Activated T-cell treated with anti-CD3 and anti-CD28 coated beads, Interleukin-2, amount 50 U/mL, for 24 hours (primary cell): ENCODE measurements at regions not wholly inside any gene's neighbourhood (a gene's known extent, or its start where the extent isn't known, plus 50 kb on each side); places are given as distances from the start of the nearest gene placed in this dataset.

ENCODE experiments used
- DNase-seq: peaks from one replicate; pipeline ENCODE4 v3.0.0-alpha.2; 2020
- H3K27ac Mint-ChIP-seq: 2 replicates; pipeline ENCODE4 v1.8.0; 2020; ENCODE audit warnings: mild to moderate bottlenecking, mixed read lengths
- H3K27me3 Mint-ChIP-seq: 2 replicates; pipeline ENCODE4 v1.8.0; 2020; ENCODE audit warnings: mixed read lengths
- H3K36me3 Mint-ChIP-seq: 2 replicates; pipeline ENCODE4 v1.8.0; 2020; ENCODE audit warnings: low read depth, mixed read lengths
- H3K4me1 Mint-ChIP-seq: 2 replicates; pipeline ENCODE4 v1.8.0; 2020; ENCODE audit warnings: low read depth, mixed read lengths
- H3K4me3 Mint-ChIP-seq: 2 replicates; pipeline ENCODE4 v1.8.0; 2020; ENCODE audit warnings: mild to moderate bottlenecking, moderate library complexity, mixed read lengths
- H3K9me3 Mint-ChIP-seq: 2 replicates; pipeline ENCODE4 v1.8.0; 2020; ENCODE audit warnings: mixed read lengths

- Mint-ChIP-seq H3K4me3 (no peak overlapping the region), H3K9me3 (peaks cover 3% of the 10 kb centered on the region), H3K4me1 (no peaks in the 10 kb centered on the region), H3K36me3 (no peaks in the 10 kb centered on the region), H3K27ac (no peak overlapping the region), H3K27me3 (no peaks in the 10 kb centered on the region)
- no peak for DNase-seq
Measured at GRCh38 chr16:73768786-73769203, 527.8 kb upstream of the PSMD7 start.

- no peak overlapping the region for H3K4me3 Mint-ChIP-seq
- H3K27me3 Mint-ChIP-seq = no peaks in the 10 kb centered on the region
- no peak for DNase-seq
- peaks cover 4% of the 10 kb centered on the region for H3K9me3 Mint-ChIP-seq
- no peak overlapping the region for H3K27ac Mint-ChIP-seq
- H3K36me3 Mint-ChIP-seq = no peaks in the 10 kb centered on the region
- no peaks in the 10 kb centered on the region for H3K4me1 Mint-ChIP-seq
Measured at GRCh38 chr16:73764321-73764720, 532.3 kb upstream of the PSMD7 start.

- H3K4me3 Mint-ChIP-seq = no peak overlapping the region
- no peaks in the 10 kb centered on the region for H3K27me3 Mint-ChIP-seq
- H3K36me3 Mint-ChIP-seq = no peaks in the 10 kb centered on the region
- no peak for DNase-seq
- peaks cover 5% of the 10 kb centered on the region for H3K9me3 Mint-ChIP-seq
- no peaks in the 10 kb centered on the region for H3K4me1 Mint-ChIP-seq
- no peak overlapping the region for H3K27ac Mint-ChIP-seq
Measured at GRCh38 chr16:73756289-73757178, 540.1 kb upstream of the PSMD7 start.

GRCh38 chr16:73753931-73754330 lies 542.7 kb upstream of the PSMD7 start:
- Mint-ChIP-seq H3K27me3 (no peaks in the 10 kb centered on the region), H3K4me1 (no peaks in the 10 kb centered on the region), H3K9me3 (peaks cover 5% of the 10 kb centered on the region), H3K36me3 (no peaks in the 10 kb centered on the region), H3K4me3 (no peak overlapping the region), H3K27ac (no peak overlapping the region)
- no peak for DNase-seq

GRCh38 chr16:73750639-73751038 lies 546.0 kb upstream of the PSMD7 start:
- peaks cover 10% of the 10 kb centered on the region for H3K9me3 Mint-ChIP-seq
- H3K27ac Mint-ChIP-seq = no peak overlapping the region
- H3K4me1 Mint-ChIP-seq = no peaks in the 10 kb centered on the region
- H3K4me3 Mint-ChIP-seq = no peak overlapping the region
- H3K27me3 Mint-ChIP-seq = no peaks in the 10 kb centered on the region
- DNase-seq = no peak
- H3K36me3 Mint-ChIP-seq = no peaks in the 10 kb centered on the region

- H3K9me3 Mint-ChIP-seq = peaks cover 10% of the 10 kb centered on the region
- no peaks in the 10 kb centered on the region for H3K4me1 Mint-ChIP-seq
- DNase-seq = no peak
- H3K27me3 Mint-ChIP-seq = no peaks in the 10 kb centered on the region
- H3K36me3 Mint-ChIP-seq = no peaks in the 10 kb centered on the region
- no peak overlapping the region for H3K4me3 Mint-ChIP-seq
- H3K27ac Mint-ChIP-seq = no peak overlapping the region
Measured at GRCh38 chr16:73747328-73747727, 549.3 kb upstream of the PSMD7 start.

- Mint-ChIP-seq H3K36me3 (no peaks in the 10 kb centered on the region), H3K9me3 (peaks cover 10% of the 10 kb centered on the region), H3K4me1 (no peaks in the 10 kb centered on the region), H3K27ac (no peak overlapping the region), H3K27me3 (no peaks in the 10 kb centered on the region), H3K4me3 (no peak overlapping the region)
- DNase-seq = no peak
Measured at GRCh38 chr16:73746554-73746953, 550.1 kb upstream of the PSMD7 start.

GRCh38 chr16:73743665-73744496 lies 552.7 kb upstream of the PSMD7 start:
- no peaks in the 10 kb centered on the region for H3K27me3 Mint-ChIP-seq
- H3K9me3 Mint-ChIP-seq = peaks cover 6% of the 10 kb centered on the region
- H3K36me3 Mint-ChIP-seq = no peaks in the 10 kb centered on the region
- no peaks in the 10 kb centered on the region for H3K4me1 Mint-ChIP-seq
- no peak overlapping the region for H3K27ac Mint-ChIP-seq
- H3K4me3 Mint-ChIP-seq = no peak overlapping the region
- no peak for DNase-seq

GRCh38 chr16:73739049-73739769 lies 557.4 kb upstream of the PSMD7 start:
- H3K9me3 Mint-ChIP-seq = no peaks in the 10 kb centered on the region
- DNase-seq = no peak
- no peak overlapping the region for H3K27ac Mint-ChIP-seq

GRCh38 chr16:73738266-73738665 lies 558.3 kb upstream of the PSMD7 start:
- no peak overlapping the region for H3K4me3 Mint-ChIP-seq
- peaks cover 4% of the 10 kb centered on the region for H3K4me1 Mint-ChIP-seq
- H3K27me3 Mint-ChIP-seq = peaks cover 5% of the 10 kb centered on the region
- H3K27ac Mint-ChIP-seq = no peak overlapping the region
- H3K36me3 Mint-ChIP-seq = no peaks in the 10 kb centered on the region
- H3K9me3 Mint-ChIP-seq = no peaks in the 10 kb centered on the region
- DNase-seq = no peak

More at GRCh38 chr16:73739049-73739769, 557.4 kb upstream of the PSMD7 start:
- Mint-ChIP-seq H3K36me3 (no peaks in the 10 kb centered on the region), H3K4me3 (no peak overlapping the region), H3K27me3 (peaks cover 5% of the 10 kb centered on the region), H3K4me1 (peaks cover 4% of the 10 kb centered on the region)

GRCh38 chr16:73737637-73738036 lies 559.0 kb upstream of the PSMD7 start:
- no peak overlapping the region for H3K4me3 Mint-ChIP-seq
- peaks cover 4% of the 10 kb centered on the region for H3K4me1 Mint-ChIP-seq
- no peak for DNase-seq
- H3K9me3 Mint-ChIP-seq = no peaks in the 10 kb centered on the region
- peaks cover 5% of the 10 kb centered on the region for H3K27me3 Mint-ChIP-seq
- H3K27ac Mint-ChIP-seq = no peak overlapping the region
- no peaks in the 10 kb centered on the region for H3K36me3 Mint-ChIP-seq

GRCh38 chr16:73735954-73736353 lies 560.7 kb upstream of the PSMD7 start:
- DNase-seq = no peak
- no peak overlapping the region for H3K4me3 Mint-ChIP-seq
- H3K27ac Mint-ChIP-seq = no peak overlapping the region
- H3K36me3 Mint-ChIP-seq = no peaks in the 10 kb centered on the region
- peaks cover 4% of the 10 kb centered on the region for H3K4me1 Mint-ChIP-seq
- no peaks in the 10 kb centered on the region for H3K9me3 Mint-ChIP-seq
- H3K27me3 Mint-ChIP-seq = peaks cover 5% of the 10 kb centered on the region

- Mint-ChIP-seq H3K27ac (no peak overlapping the region), H3K27me3 (peaks cover 5% of the 10 kb centered on the region), H3K4me1 (peaks cover 4% of the 10 kb centered on the region), H3K9me3 (no peaks in the 10 kb centered on the region), H3K4me3 (no peak overlapping the region), H3K36me3 (no peaks in the 10 kb centered on the region)
- no peak for DNase-seq
Measured at GRCh38 chr16:73735018-73735417, 561.6 kb upstream of the PSMD7 start.

GRCh38 chr16:73732681-73733080 lies 563.9 kb upstream of the PSMD7 start:
- H3K4me3 Mint-ChIP-seq = no peak overlapping the region
- H3K9me3 Mint-ChIP-seq = no peaks in the 10 kb centered on the region
- DNase-seq = no peak
- peaks cover 3% of the 10 kb centered on the region for H3K27me3 Mint-ChIP-seq
- no peak overlapping the region for H3K27ac Mint-ChIP-seq
- H3K36me3 Mint-ChIP-seq = no peaks in the 10 kb centered on the region
- H3K4me1 Mint-ChIP-seq = peaks cover 4% of the 10 kb centered on the region
